GM12878 (cell line): ENCODE measurements at regions not wholly inside any gene's neighbourhood (a gene's known extent, or its start where the extent isn't known, plus 50 kb on each side); places are given as distances from the start of the nearest gene placed in this dataset.

Experiments
- ATAC-seq: fragments of 200-7000 bp; cut with Tn5 transposase; 3 replicates; pipeline ENCODE4 v1.9.1; 2020; ENCODE audit warnings: mild to moderate bottlenecking, moderate library complexity
- BruUV-seq: library from RNA; stranded (reverse); fragments of 400-500 nt; replicated peaks from 2 replicates; lab custom pipeline; 2021; lab: Mats Ljungman, UMichigan
- CTCF ChIA-PET: fragments of 300-600 bp; sonication (Branson Sonifier 250); formaldehyde crosslinking; extraction: SDS; loops from one replicate; lab custom pipeline; 2021; ENCODE audit warnings: inconsistent platforms; lab: Yijun Ruan, JAX
- POLR2A ChIA-PET: fragments of 350-600 bp; formaldehyde crosslinking; extraction: SDS; loops from one replicate; lab custom pipeline; 2021; ENCODE audit warnings: inconsistent platforms; lab: Charles Lee
- RAD21 ChIA-PET: fragments of 300-600 bp; sonication (Branson Sonifier 250); formaldehyde crosslinking; loops from one replicate; lab custom pipeline; 2023; ENCODE audit warnings: antibody characterized with exemption; ENCODE audit not compliant: unreplicated experiment; lab: Charles Lee
- SMC1A ChIA-PET: fragments of 300-600 bp; sonication (Branson Sonifier 250); formaldehyde crosslinking; loops from one replicate; lab custom pipeline; 2023; ENCODE audit not compliant: unreplicated experiment, uncharacterized antibody; lab: Charles Lee
- DNase-seq: peaks from one replicate; pipeline ENCODE4 v3.0.0-alpha.2; 2011; ENCODE audit warnings: low read depth, low spot score
- FAIRE-seq: peaks from 3 replicates; lab custom pipeline; 2011; peaks lifted over from hg19 to GRCh38; lab: Jason Lieb, UNC
- H2AFZ ChIP-seq: 2 replicates; pipeline ENCODE4 v1.6.0; 2011; ENCODE audit warnings: low read depth, low read length, control low read depth; ENCODE audit not compliant: control insufficient read depth
- H3K27ac ChIP-seq: 2 replicates; pipeline ENCODE4 v1.5.1; 2011; ENCODE audit warnings: control low read depth; ENCODE audit not compliant: control insufficient read depth, insufficient read depth
- H3K27me3 ChIP-seq, 2 experiments: replicated peaks in 1 of 2; 2 replicates each; pipeline versions ENCODE4 v1.6.0 to v1.6.1; 2011; ENCODE audit warnings: low read length in 1 of 2; ENCODE audit not compliant: control insufficient read depth in 2 of 2, insufficient read depth in 2 of 2
- H3K36me3 ChIP-seq, 2 experiments: 2 replicates each; pipeline ENCODE4 v1.5.1; 2011; ENCODE audit warnings: low read length in 1 of 2; ENCODE audit not compliant: control insufficient read depth in 2 of 2, insufficient read depth in 2 of 2
- H3K4me1 ChIP-seq: 2 replicates; pipeline ENCODE4 v1.6.1; 2011; ENCODE audit warnings: mild to moderate bottlenecking, low read length, moderate library complexity, mixed read lengths; ENCODE audit not compliant: control insufficient read depth, insufficient read depth
- H3K4me2 ChIP-seq: 2 replicates; pipeline ENCODE4 v1.6.0; 2011; ENCODE audit warnings: control low read depth; ENCODE audit not compliant: control insufficient read depth, insufficient read depth
- H3K4me3 ChIP-seq: fragments of 200-600 bp; sonication (generic); 2 replicates; pipeline ENCODE4 v1.5.1; 2016
- H3K79me2 ChIP-seq: 2 replicates; pipeline ENCODE4 v1.6.0; 2011; ENCODE audit warnings: low read length; ENCODE audit not compliant: control insufficient read depth, insufficient read depth
- H3K9ac ChIP-seq: 2 replicates; pipeline ENCODE4 v1.8.0; 2011; ENCODE audit warnings: low read length, control low read depth, mixed read lengths; ENCODE audit not compliant: control insufficient read depth, insufficient read depth
- H3K9me3 ChIP-seq: replicated peaks from 3 replicates; pipeline ENCODE4 v1.5.1; 2011; ENCODE audit warnings: mild to moderate bottlenecking, low read length; ENCODE audit not compliant: control insufficient read depth, insufficient read depth
- H4K20me1 ChIP-seq: 2 replicates; pipeline ENCODE4 v1.6.0; 2011; ENCODE audit not compliant: control insufficient read depth, insufficient read depth
- CBFB ChIP-seq: IDR thresholded peaks from 2 replicates; pipeline ENCODE4 v1.6.1; 2016; ENCODE audit warnings: antibody characterized with exemption, low read depth
- CHD4 ChIP-seq: fragments of 200-600 bp; sonication (generic); IDR thresholded peaks from 2 replicates; pipeline ENCODE4 v1.6.1; 2016; ENCODE audit warnings: mild to moderate bottlenecking
- FOXM1 ChIP-seq: IDR thresholded peaks from 2 replicates; pipeline ENCODE4 v1.6.1; 2012; ENCODE audit warnings: low read depth, mild to moderate bottlenecking, inconsistent platforms, low read length, moderate library complexity
- MTA2 ChIP-seq: fragments of 450-650 bp; IDR thresholded peaks from 2 replicates; pipeline ENCODE4 v1.6.1; 2016; ENCODE audit warnings: low read depth, mild to moderate bottlenecking, moderate library complexity
- MTA3 ChIP-seq: IDR thresholded peaks from 2 replicates; pipeline ENCODE4 v1.6.1; 2012; ENCODE audit warnings: low read length, inconsistent platforms, borderline replicate concordance
- WGBS: methylation state at CpG from one replicate; pipeline ENCODE4 v1.1.6; 2016; ENCODE audit warnings: low lambda C conversion rate; ENCODE audit not compliant: insufficient replicate concordance, insufficient coverage; ENCODE audit errors: missing lambda C conversion rate; 5-methylcytosine and 5-hydroxymethylcytosine counted together
- in situ Hi-C: fragments of 300-500 bp; cut with MboI; formaldehyde crosslinking; loops from 9 replicates; pipeline ENCODE4 v1.14.3; 2018; ENCODE audit warnings: mixed read lengths
- intact Hi-C: fragments of 100-400 bp; cut with micrococcal nuclease; formaldehyde crosslinking; loops from one replicate; pipeline ENCODE4 v1.14.2; 2022; ENCODE audit not compliant: unreplicated experiment
- TF ChIP-seq, protein P1 (sequence below): fragments of 450-650 bp; formaldehyde crosslinking; IDR thresholded peaks from 2 replicates; pipeline ENCODE4 v1.4.0; 2022; ENCODE audit warnings: mild to moderate bottlenecking, moderate library complexity
- TF ChIP-seq, protein P2 (sequence below): IDR thresholded peaks from 2 replicates; pipeline ENCODE4 v1.6.1; 2011; ENCODE audit warnings: low read depth, low read length, improper control_type of control experiment, borderline replicate concordance
- TF ChIP-seq, protein P3 (sequence below): fragments of 450-650 bp; formaldehyde crosslinking; IDR thresholded peaks from 2 replicates; pipeline ENCODE4 v1.4.0; 2020; ENCODE audit warnings: mild to moderate bottlenecking, moderate library complexity

DNA sequence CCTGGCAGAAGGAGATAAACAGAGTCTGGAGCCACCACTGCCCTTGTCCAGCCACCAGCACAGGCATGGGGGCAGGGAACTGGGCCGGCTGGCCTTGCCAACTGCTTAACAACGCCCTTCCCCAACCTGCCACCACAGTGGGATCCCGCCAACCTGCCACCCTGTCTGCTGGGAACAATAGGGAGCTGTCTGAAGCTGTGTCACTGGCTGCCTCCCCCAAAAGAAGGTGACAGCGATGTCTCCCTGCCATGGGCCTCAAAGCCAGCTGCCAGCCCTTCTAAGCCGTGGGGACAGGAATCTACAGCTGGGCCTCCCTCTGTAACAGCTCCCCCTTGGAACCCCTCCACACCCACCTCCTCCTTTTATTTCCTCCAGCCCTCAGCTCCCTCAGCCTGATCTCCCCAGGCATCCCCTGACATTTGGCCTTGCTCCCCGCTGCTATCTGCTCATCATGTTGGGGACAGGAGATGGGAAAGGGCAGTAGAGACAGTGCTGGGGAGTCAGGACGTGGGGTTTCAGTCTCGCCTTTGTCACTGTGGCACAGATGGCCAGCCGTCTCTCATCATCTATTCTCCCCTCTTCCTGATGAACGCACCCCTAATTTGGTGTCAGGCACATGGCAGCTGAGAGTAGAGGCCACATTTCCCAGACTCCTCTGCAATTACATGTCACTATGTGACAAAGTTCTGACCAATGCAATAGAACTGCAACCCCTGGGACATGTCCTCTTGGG is 51.3 kb upstream of the PRDM11 start:
- Histone ChIP-seq H3K9me3 (no peaks in the 10 kb centered on the region), H3K4me1 (no peaks in the 10 kb centered on the region), H3K79me2 (no peaks in the 10 kb centered on the region), H3K9ac (no peak overlapping the region), H2AFZ (no peak overlapping the region), H3K27me3 (peaks cover 0 to 2% of the 10 kb centered on the region in 2 experiments; a peak in 2 of 4 replicates), H3K4me2 (no peak overlapping the region), H3K27ac (no peak overlapping the region), H3K4me3 (no peak overlapping the region), H4K20me1 (no peaks in the 10 kb centered on the region), H3K36me3 (no peaks in the 10 kb centered on the region)
- POLR2A ChIA-PET = no interaction called here
- CTCF ChIA-PET = interaction anchor here (0.6 to 17.9 kb wide), 3 partner anchors 8 to 162 kb away, joined by 3 to 571 read pairs (median 4); no protein-coding TSS in a partner anchor
- DNase-seq (no peak), ATAC-seq (no peak), FAIRE-seq (no peak)
- 8% methylated on average over 10 of the region's 10 CpGs for WGBS
- intact Hi-C loops = no loop called here
- SMC1A ChIA-PET = interaction anchor here (1.1 kb wide), 1 partner anchor 159 kb away, joined by 3 read pairs; no protein-coding TSS in a partner anchor
- in situ Hi-C loops = no loop called here
- BruUV-seq = no TSS peak
- RAD21 ChIA-PET = no interaction called here
- no peak for TF ChIP-seq CBFB

DNA sequence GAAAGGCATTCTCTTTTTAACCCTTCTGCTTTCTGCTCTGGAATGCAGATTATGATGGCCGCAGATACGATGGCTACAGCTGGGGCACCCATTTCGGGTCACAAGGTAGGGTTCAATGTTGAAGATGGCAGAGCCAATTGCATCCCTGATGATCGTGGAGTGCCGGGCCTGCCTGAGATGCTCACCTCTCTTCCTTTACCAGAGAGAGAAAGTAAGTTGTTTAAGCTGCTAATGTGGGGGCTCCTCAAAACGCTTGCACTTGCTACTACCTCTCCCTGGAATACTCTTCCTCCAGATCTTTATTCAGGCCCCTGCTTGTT is 50.8 kb upstream of the PRDM11 start:
- intact Hi-C loops = no loop called here
- SMC1A ChIA-PET = interaction anchor here (1.1 kb wide), 1 partner anchor 159 kb away, joined by 3 read pairs; no protein-coding TSS in a partner anchor
- H3K4me1 ChIP-seq = no peaks in the 10 kb centered on the region
- 44% methylated on average over 6 of the region's 6 CpGs for WGBS
- POLR2A ChIA-PET = no interaction called here
- no peaks in the 10 kb centered on the region for H3K36me3 ChIP-seq
- DNase-seq (no peak), FAIRE-seq (no peak), ATAC-seq (no peak)
- no peak overlapping the region for H3K27ac ChIP-seq
- BruUV-seq = no TSS peak
- no peak overlapping the region for H3K4me2 ChIP-seq
- in situ Hi-C loops = no loop called here
- H4K20me1 ChIP-seq = no peaks in the 10 kb centered on the region
- H3K9ac ChIP-seq = no peak overlapping the region
- H3K9me3 ChIP-seq = no peaks in the 10 kb centered on the region
- RAD21 ChIA-PET = no interaction called here
- peaks cover 0 to 2% of the 10 kb centered on the region in 2 experiments; a peak in 2 of 4 replicates for H3K27me3 ChIP-seq
- no peak overlapping the region for H3K4me3 ChIP-seq
- no peaks in the 10 kb centered on the region for H3K79me2 ChIP-seq
- H2AFZ ChIP-seq = no peak overlapping the region
- CTCF ChIA-PET = interaction anchor here (1.5 to 17.9 kb wide), 2 partner anchors 15 to 162 kb away, joined by 4 to 571 read pairs; no protein-coding TSS in a partner anchor
- TF ChIP-seq MTA3 (no peak), CHD4 (no peak), FOXM1 (no peak), MTA2 (no peak)
- TF ChIP-seq, protein P1, sequence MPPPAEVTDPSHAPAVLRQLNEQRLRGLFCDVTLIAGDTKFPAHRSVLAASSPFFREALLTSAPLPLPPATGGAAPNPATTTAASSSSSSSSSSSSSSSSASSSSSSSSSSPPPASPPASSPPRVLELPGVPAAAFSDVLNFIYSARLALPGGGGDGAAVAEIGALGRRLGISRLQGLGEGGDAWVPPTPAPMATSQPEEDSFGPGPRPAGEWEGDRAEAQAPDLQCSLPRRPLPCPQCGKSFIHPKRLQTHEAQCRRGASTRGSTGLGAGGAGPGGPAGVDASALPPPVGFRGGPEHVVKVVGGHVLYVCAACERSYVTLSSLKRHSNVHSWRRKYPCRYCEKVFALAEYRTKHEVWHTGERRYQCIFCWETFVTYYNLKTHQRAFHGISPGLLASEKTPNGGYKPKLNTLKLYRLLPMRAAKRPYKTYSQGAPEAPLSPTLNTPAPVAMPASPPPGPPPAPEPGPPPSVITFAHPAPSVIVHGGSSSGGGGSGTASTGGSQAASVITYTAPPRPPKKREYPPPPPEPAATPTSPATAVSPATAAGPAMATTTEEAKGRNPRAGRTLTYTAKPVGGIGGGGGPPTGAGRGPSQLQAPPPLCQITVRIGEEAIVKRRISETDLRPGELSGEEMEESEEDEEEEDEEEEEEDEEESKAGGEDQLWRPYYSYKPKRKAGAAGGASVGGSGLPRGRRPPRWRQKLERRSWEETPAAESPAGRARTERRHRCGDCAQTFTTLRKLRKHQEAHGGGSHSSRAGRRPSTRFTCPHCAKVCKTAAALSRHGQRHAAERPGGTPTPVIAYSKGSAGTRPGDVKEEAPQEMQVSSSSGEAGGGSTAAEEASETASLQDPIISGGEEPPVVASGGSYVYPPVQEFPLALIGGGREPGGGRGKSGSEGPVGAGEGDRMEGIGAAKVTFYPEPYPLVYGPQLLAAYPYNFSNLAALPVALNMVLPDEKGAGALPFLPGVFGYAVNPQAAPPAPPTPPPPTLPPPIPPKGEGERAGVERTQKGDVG (CRISPR knock-in tag) = no peak
- TF ChIP-seq, protein P2, sequence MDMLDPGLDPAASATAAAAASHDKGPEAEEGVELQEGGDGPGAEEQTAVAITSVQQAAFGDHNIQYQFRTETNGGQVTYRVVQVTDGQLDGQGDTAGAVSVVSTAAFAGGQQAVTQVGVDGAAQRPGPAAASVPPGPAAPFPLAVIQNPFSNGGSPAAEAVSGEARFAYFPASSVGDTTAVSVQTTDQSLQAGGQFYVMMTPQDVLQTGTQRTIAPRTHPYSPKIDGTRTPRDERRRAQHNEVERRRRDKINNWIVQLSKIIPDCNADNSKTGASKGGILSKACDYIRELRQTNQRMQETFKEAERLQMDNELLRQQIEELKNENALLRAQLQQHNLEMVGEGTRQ = no peak
- TF ChIP-seq, protein P3, sequence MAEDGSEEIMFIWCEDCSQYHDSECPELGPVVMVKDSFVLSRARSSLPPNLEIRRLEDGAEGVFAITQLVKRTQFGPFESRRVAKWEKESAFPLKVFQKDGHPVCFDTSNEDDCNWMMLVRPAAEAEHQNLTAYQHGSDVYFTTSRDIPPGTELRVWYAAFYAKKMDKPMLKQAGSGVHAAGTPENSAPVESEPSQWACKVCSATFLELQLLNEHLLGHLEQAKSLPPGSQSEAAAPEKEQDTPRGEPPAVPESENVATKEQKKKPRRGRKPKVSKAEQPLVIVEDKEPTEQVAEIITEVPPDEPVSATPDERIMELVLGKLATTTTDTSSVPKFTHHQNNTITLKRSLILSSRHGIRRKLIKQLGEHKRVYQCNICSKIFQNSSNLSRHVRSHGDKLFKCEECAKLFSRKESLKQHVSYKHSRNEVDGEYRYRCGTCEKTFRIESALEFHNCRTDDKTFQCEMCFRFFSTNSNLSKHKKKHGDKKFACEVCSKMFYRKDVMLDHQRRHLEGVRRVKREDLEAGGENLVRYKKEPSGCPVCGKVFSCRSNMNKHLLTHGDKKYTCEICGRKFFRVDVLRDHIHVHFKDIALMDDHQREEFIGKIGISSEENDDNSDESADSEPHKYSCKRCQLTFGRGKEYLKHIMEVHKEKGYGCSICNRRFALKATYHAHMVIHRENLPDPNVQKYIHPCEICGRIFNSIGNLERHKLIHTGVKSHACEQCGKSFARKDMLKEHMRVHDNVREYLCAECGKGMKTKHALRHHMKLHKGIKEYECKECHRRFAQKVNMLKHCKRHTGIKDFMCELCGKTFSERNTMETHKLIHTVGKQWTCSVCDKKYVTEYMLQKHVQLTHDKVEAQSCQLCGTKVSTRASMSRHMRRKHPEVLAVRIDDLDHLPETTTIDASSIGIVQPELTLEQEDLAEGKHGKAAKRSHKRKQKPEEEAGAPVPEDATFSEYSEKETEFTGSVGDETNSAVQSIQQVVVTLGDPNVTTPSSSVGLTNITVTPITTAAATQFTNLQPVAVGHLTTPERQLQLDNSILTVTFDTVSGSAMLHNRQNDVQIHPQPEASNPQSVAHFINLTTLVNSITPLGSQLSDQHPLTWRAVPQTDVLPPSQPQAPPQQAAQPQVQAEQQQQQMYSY (CRISPR knock-in tag) = no peak
